Gastrocnemius medialis (tissue), 4 donors: ENCODE measurements at regions not wholly inside any gene's neighbourhood (a gene's known extent, or its start where the extent isn't known, plus 50 kb on each side); places are given as distances from the start of the nearest gene placed in this dataset.
"Not testable (repeated sequence)": the region's sequence is repeated elsewhere in the genome, so short reads cannot be mapped to it uniquely, and the experiment has no call there.

Experiments used
- CTCF ChIP-seq, 5 experiments: fragments of 450-650 bp in 3 of 5; fragments of 200-600 bp in 2 of 5; sonication (generic) in 2 of 5; IDR thresholded peaks in 4 of 5; conservative IDR thresholded peaks in 1 of 5; 1 replicate in 4 of 5; 2 replicates in 1 of 5; pipeline ENCODE4 v1.5.1; 2016 to 2019; ENCODE audit warnings: antibody characterized with exemption in 5 of 5, mild to moderate bottlenecking in 3 of 5, moderate library complexity in 3 of 5
- POLR2A ChIP-seq, 2 donors: fragments of 450-650 bp; IDR thresholded peaks; one replicate each; pipeline ENCODE4 v1.6.1; 2017; ENCODE audit warnings: antibody characterized with exemption in 2 of 2, mild to moderate bottlenecking in 2 of 2, moderate library complexity in 2 of 2

- not testable (repeated sequence) for TF ChIP-seq CTCF (IDR thresholded peaks at IDR 0.05 in 4 of 5, conservative IDR thresholded peaks at IDR 0.05 in 1 of 5); POLR2A (IDR thresholded peaks at IDR 0.05)
Measured at GRCh38 chr1:65087519-65087918, 60.5 kb upstream of the AK4 start.
